ENCODE measurements at regions not wholly inside any gene's neighbourhood (a gene's known extent, or its start where the extent isn't known, plus 50 kb on each side); places are given as distances from the start of the nearest gene placed in this dataset.

- peaks cover 5% of the 10 kb centered on the region for H3K36me3 Mint-ChIP-seq (ENCODE audit: low read depth)
- intact Hi-C loops (cut with DNase I, micrococcal nuclease): no loop called here
- no peaks in the 10 kb centered on the region for H3K27me3 Mint-ChIP-seq
- H3K9me3 Mint-ChIP-seq (ENCODE audit: low read depth): peaks cover 9% of the 10 kb centered on the region
- ATAC-seq (no peak), DNase-seq (no peak)
- CTCF ChIA-PET: interaction anchor here (0.8 to 2.3 kb wide), 3 partner anchors 8 to 398 kb away, joined by 3 to 10 read pairs (median 3); no protein-coding TSS in a partner anchor
- peaks cover 8% of the 10 kb centered on the region for H3K4me1 Mint-ChIP-seq
- no peak overlapping the region for H3K27ac Mint-ChIP-seq
- POLR2A ChIA-PET: no interaction called here
- H3K4me3 Mint-ChIP-seq: no peak overlapping the region
Observed at GRCh38 chr12:32049956-32050355, 56.7 kb upstream of the BICD1 start.

- CTCF ChIA-PET: interaction anchor here (0.6 to 0.7 kb wide), 3 partner anchors 9 to 527 kb away, joined by 3 to 4 read pairs (median 3); no protein-coding TSS in a partner anchor
- ATAC-seq (peak; percentile 76), DNase-seq (peak; percentile 41)
- Mint-ChIP-seq H3K4me1 (peaks cover 8% of the 10 kb centered on the region), H3K36me3 (ENCODE audit: low read depth) (no peaks in the 10 kb centered on the region), H3K27me3 (no peaks in the 10 kb centered on the region), H3K9me3 (ENCODE audit: low read depth) (peaks cover 4% of the 10 kb centered on the region), H3K27ac (no peak overlapping the region), H3K4me3 (no peak overlapping the region)
- POLR2A ChIA-PET: no interaction called here
- intact Hi-C loops (cut with DNase I, micrococcal nuclease): no loop called here
Observed at GRCh38 chr12:32051511-32052211, 55.0 kb upstream of the BICD1 start.

GRCh38 chr12:32052212-32052713, 54.4 kb upstream of the BICD1 start:
- peaks cover 4% of the 10 kb centered on the region for H3K9me3 Mint-ChIP-seq (ENCODE audit: low read depth)
- POLR2A ChIA-PET: no interaction called here

GRCh38 chr12:32053881-32054624, 52.6 kb upstream of the BICD1 start:
- Mint-ChIP-seq H3K36me3 (ENCODE audit: low read depth) (no peaks in the 10 kb centered on the region), H3K4me1 (peaks cover 4% of the 10 kb centered on the region), H3K9me3 (ENCODE audit: low read depth) (peaks cover 4% of the 10 kb centered on the region), H3K27me3 (no peaks in the 10 kb centered on the region), H3K27ac (no peak overlapping the region), H3K4me3 (no peak overlapping the region)
- CTCF ChIA-PET: interaction anchor here (0.6 kb wide), 1 partner anchor 50 kb away, joined by 3 read pairs; no protein-coding TSS in a partner anchor
- POLR2A ChIA-PET: no interaction called here
- intact Hi-C loops (cut with DNase I, micrococcal nuclease): no loop called here
- peak; percentile 19 for DNase-seq
- peak; percentile 65 for ATAC-seq

More at GRCh38 chr12:32052212-32052713, 54.4 kb upstream of the BICD1 start:
- DNase-seq (no peak), ATAC-seq (no peak)
- no peak overlapping the region for H3K27ac Mint-ChIP-seq
- intact Hi-C loops (cut with DNase I, micrococcal nuclease): no loop called here
- H3K4me1 Mint-ChIP-seq: peaks cover 8% of the 10 kb centered on the region
- H3K4me3 Mint-ChIP-seq: no peak overlapping the region
- CTCF ChIA-PET: interaction anchor here (0.6 kb wide), 1 partner anchor 258 kb away, joined by 3 read pairs; no protein-coding TSS in a partner anchor
- no peaks in the 10 kb centered on the region for H3K27me3 Mint-ChIP-seq
- no peaks in the 10 kb centered on the region for H3K36me3 Mint-ChIP-seq (ENCODE audit: low read depth)

Measured in activated CD4-positive, alpha-beta T cell treated with anti-CD3 and anti-CD28 coated beads for 36 hours (primary cell).